ENCODE measurements at regions not wholly inside any gene's neighbourhood (a gene's known extent, or its start where the extent isn't known, plus 50 kb on each side); places are given as distances from the start of the nearest gene placed in this dataset.

DNA sequence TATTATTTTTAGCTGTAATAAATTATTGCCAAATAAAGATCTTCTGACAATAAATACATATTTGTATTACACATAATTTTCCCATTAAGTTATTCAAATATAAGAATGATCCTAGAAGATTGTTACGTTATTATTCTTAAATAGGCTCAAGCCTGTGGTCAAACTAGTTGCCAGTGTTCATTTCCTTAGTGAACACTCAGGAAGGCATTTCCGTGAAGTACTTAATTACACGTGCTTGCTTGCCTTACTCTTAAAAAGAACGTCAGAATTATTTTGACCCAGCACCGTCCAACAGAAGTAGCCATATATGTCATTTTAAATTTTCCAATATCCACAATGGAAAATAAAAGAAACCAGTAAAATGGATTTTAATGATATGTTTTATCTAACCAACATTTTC is 249.8 kb downstream of the TXNL1 start:
- TF ChIP-seq EP300 (IDR thresholded peaks at IDR 0.05) (no peak), POLR2A (IDR thresholded peaks at IDR 0.05) (no peak), POLR2AphosphoS5 (IDR thresholded peaks at IDR 0.05) (no peak)

Measured in sigmoid colon (tissue), 4 donors.